HG02885 (cell line): ENCODE measurements at regions not wholly inside any gene's neighbourhood (a gene's known extent, or its start where the extent isn't known, plus 50 kb on each side); places are given as distances from the start of the nearest gene placed in this dataset.

Source experiments
- ATAC-seq: cut with Tn5 transposase; IDR thresholded peaks from one replicate; pipeline ENCODE4 v1.9.1; 2021; ENCODE audit warnings: mild to moderate bottlenecking; ENCODE audit not compliant: unreplicated experiment, poor library complexity

- no peak for ATAC-seq
Measured at GRCh38 chr12:59097876-59098275, 177.6 kb upstream of the LRIG3 start.

GRCh38 chr12:59096246-59096645 is 175.9 kb upstream of the LRIG3 start:
- no peak for ATAC-seq

GRCh38 chr12:59093073-59093772 is 172.9 kb upstream of the LRIG3 start:
- ATAC-seq: no peak

GRCh38 chr12:59088673-59089072 is 168.4 kb upstream of the LRIG3 start:
- ATAC-seq: no peak

GRCh38 chr12:59087691-59088090 is 167.4 kb upstream of the LRIG3 start:
- no peak for ATAC-seq

- ATAC-seq: no peak
Measured at GRCh38 chr12:59087077-59087673, 166.9 kb upstream of the LRIG3 start.

GRCh38 chr12:59086126-59086525 is 165.8 kb upstream of the LRIG3 start:
- no peak for ATAC-seq

GRCh38 chr12:59085690-59086089 is 165.4 kb upstream of the LRIG3 start:
- no peak for ATAC-seq

- ATAC-seq: no peak
Measured at GRCh38 chr12:59084511-59085375, 164.4 kb upstream of the LRIG3 start.

GRCh38 chr12:59082952-59083351 is 162.6 kb upstream of the LRIG3 start:
- no peak for ATAC-seq

- no peak for ATAC-seq
Measured at GRCh38 chr12:59080101-59080500, 159.8 kb upstream of the LRIG3 start.

GRCh38 chr12:59079472-59079871 is 159.2 kb upstream of the LRIG3 start:
- no peak for ATAC-seq

- no peak for ATAC-seq
Measured at GRCh38 chr12:59079002-59079401, 158.7 kb upstream of the LRIG3 start.

GRCh38 chr12:59077575-59078426 is 157.5 kb upstream of the LRIG3 start:
- ATAC-seq: no peak

GRCh38 chr12:59077153-59077552 is 156.8 kb upstream of the LRIG3 start:
- ATAC-seq: no peak

GRCh38 chr12:59076622-59077021 is 156.3 kb upstream of the LRIG3 start:
- no peak for ATAC-seq

- ATAC-seq: no peak
Measured at GRCh38 chr12:59075968-59076490, 155.7 kb upstream of the LRIG3 start.

GRCh38 chr12:59075141-59075540 is 154.8 kb upstream of the LRIG3 start:
- no peak for ATAC-seq

GRCh38 chr12:59070322-59070933 is 150.1 kb upstream of the LRIG3 start:
- no peak for ATAC-seq

- ATAC-seq: no peak
Measured at GRCh38 chr12:59069516-59069915, 149.2 kb upstream of the LRIG3 start.
